GM23338 (cell line): ENCODE measurements at regions not wholly inside any gene's neighbourhood (a gene's known extent, or its start where the extent isn't known, plus 50 kb on each side); places are given as distances from the start of the nearest gene placed in this dataset.

Experiments used
- ATAC-seq: fragments of 200-7000 bp; cut with Tn5 transposase; 3 replicates; pipeline ENCODE4 v1.9.1; 2020
- DNase-seq: peaks from one replicate; pipeline ENCODE4 v3.0.0-alpha.2; 2015; ENCODE audit warnings: low spot score
- H2AFZ ChIP-seq: fragments of 200-600 bp; sonication (generic); 2 replicates; pipeline ENCODE4 v1.8.0; 2016; ENCODE audit warnings: antibody characterized with exemption, mild to moderate bottlenecking, moderate library complexity
- H3F3A ChIP-seq: fragments of 200-600 bp; sonication (generic); replicated peaks from 2 replicates; pipeline ENCODE4 v1.8.0; 2017; ENCODE audit warnings: antibody characterized with exemption, mixed run types, low read depth
- H3K27ac ChIP-seq: fragments of 200-600 bp; sonication (generic); 2 replicates; pipeline ENCODE4 v1.6.1; 2016; ENCODE audit warnings: low read depth
- H3K27me3 ChIP-seq: fragments of 200-600 bp; sonication (generic); 2 replicates; pipeline ENCODE4 v1.8.0; 2016; ENCODE audit warnings: mild to moderate bottlenecking, mixed run types, moderate library complexity; ENCODE audit not compliant: insufficient read depth
- H3K36me3 ChIP-seq: fragments of 200-600 bp; sonication (generic); 2 replicates; pipeline ENCODE4 v1.8.0; 2016; ENCODE audit warnings: mild to moderate bottlenecking; ENCODE audit not compliant: insufficient read depth
- H3K4me1 ChIP-seq: fragments of 200-600 bp; sonication (generic); 2 replicates; pipeline ENCODE4 v1.8.0; 2016; ENCODE audit warnings: mild to moderate bottlenecking, moderate library complexity; ENCODE audit not compliant: insufficient read depth
- H3K4me2 ChIP-seq: fragments of 200-600 bp; sonication (generic); 2 replicates; pipeline ENCODE4 v1.7.1; 2017; ENCODE audit warnings: mixed run types
- H3K4me3 ChIP-seq: fragments of 200-600 bp; sonication (generic); 2 replicates; pipeline ENCODE4 v1.6.1; 2016; ENCODE audit warnings: mixed run types
- H3K79me2 ChIP-seq: fragments of 200-600 bp; sonication (generic); replicated peaks from 2 replicates; pipeline ENCODE4 v1.8.0; 2017; ENCODE audit warnings: mild to moderate bottlenecking; ENCODE audit not compliant: insufficient read depth
- H3K9me2 ChIP-seq: fragments of 200-600 bp; sonication (generic); 2 replicates; pipeline ENCODE4 v1.8.0; 2017; ENCODE audit not compliant: insufficient read depth
- H4K20me1 ChIP-seq: fragments of 200-600 bp; sonication (generic); replicated peaks from 2 replicates; pipeline ENCODE4 v1.8.0; 2017; ENCODE audit warnings: mild to moderate bottlenecking; ENCODE audit not compliant: insufficient read depth
- H3K27ac Mint-ChIP-seq: 2 replicates; pipeline ENCODE4 v1.8.0; 2020; ENCODE audit warnings: inconsistent platforms, mild to moderate bottlenecking, moderate library complexity, mixed read lengths
- H3K27me3 Mint-ChIP-seq: 3 replicates; pipeline ENCODE4 v1.8.0; 2022; ENCODE audit warnings: low read depth, mild to moderate bottlenecking, moderate library complexity, mixed read lengths, inconsistent platforms; ENCODE audit not compliant: insufficient read depth, poor library complexity
- H3K36me3 Mint-ChIP-seq: 3 replicates; pipeline ENCODE4 v1.8.0; 2021; ENCODE audit warnings: low read depth, mild to moderate bottlenecking, inconsistent platforms, moderate library complexity, mixed read lengths
- H3K4me1 Mint-ChIP-seq: 3 replicates; pipeline ENCODE4 v1.8.0; 2020; ENCODE audit warnings: mild to moderate bottlenecking, inconsistent platforms, mixed read lengths
- H3K4me3 Mint-ChIP-seq: 3 replicates; pipeline ENCODE4 v1.8.0; 2021; ENCODE audit warnings: moderate library complexity, mild to moderate bottlenecking, inconsistent platforms, mixed read lengths
- H3K9me3 Mint-ChIP-seq: 3 replicates; pipeline ENCODE4 v1.8.0; 2020; ENCODE audit warnings: moderate library complexity, mild to moderate bottlenecking, inconsistent platforms, mixed read lengths
- EZH2 ChIP-seq: fragments of 200-600 bp; sonication (generic); IDR thresholded peaks from one replicate; pipeline ENCODE4 v1.8.0; 2017; ENCODE audit warnings: antibody characterized with exemption, mild to moderate bottlenecking, low read depth; ENCODE audit not compliant: unreplicated experiment
- JUNB ChIP-seq: IDR thresholded peaks from one replicate; pipeline ENCODE4 v1.6.1; 2016; ENCODE audit warnings: antibody characterized with exemption; ENCODE audit not compliant: unreplicated experiment
- POLR2AphosphoS5 ChIP-seq: IDR thresholded peaks from 2 replicates; pipeline ENCODE4 v1.6.1; 2016; ENCODE audit warnings: antibody characterized with exemption, low read depth
- STAT1 ChIP-seq: IDR thresholded peaks from one replicate; pipeline ENCODE4 v1.6.1; 2016; ENCODE audit warnings: antibody characterized with exemption; ENCODE audit not compliant: unreplicated experiment
- ZNF114 ChIP-seq: fragments of 250-450 bp; sonication (Bioruptor Pico); IDR thresholded peaks from 2 replicates; pipeline ENCODE4 v1.5.0; 2020; ENCODE audit warnings: mild to moderate bottlenecking, moderate library complexity
- TF ChIP-seq, protein P1 (sequence below): IDR thresholded peaks from one replicate; pipeline ENCODE4 v1.6.1; 2018; ENCODE audit warnings: antibody characterized with exemption; ENCODE audit not compliant: unreplicated experiment
- TF ChIP-seq, protein P2 (sequence below), 2 experiments: fragments of 200-600 bp in 1 of 2; sonication (generic) in 1 of 2; conservative IDR thresholded peaks; 2 replicates each; pipeline versions ENCODE4 v1.5.1 to v1.6.1; 2016 to 2017; ENCODE audit warnings: antibody characterized with exemption in 2 of 2, low read depth in 2 of 2, mild to moderate bottlenecking in 2 of 2, moderate library complexity in 1 of 2

DNA sequence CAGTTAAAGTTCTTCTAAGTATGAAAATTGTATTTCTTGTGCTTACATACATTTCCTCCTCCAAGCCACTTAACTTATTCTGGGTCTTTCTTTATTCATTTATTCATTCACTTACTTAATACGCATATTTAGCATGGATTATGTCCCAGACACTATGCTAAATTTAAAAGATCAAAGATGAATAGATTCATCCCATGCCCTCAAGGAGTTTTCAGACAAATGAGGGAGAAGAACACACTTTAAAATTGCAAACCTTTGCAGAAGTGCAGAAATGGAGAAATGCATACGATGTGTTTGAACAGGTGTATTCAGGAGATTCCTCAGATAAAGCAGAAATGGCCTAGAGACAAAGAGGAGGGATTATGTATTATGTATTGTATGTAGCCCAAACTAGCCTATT is 298.7 kb upstream of the SOX11 start:
- no peak overlapping the region for H3K27ac ChIP-seq
- H3F3A ChIP-seq: no peaks in the 10 kb centered on the region
- H3K79me2 ChIP-seq: no peaks in the 10 kb centered on the region
- H3K4me2 ChIP-seq: no peak overlapping the region
- TF ChIP-seq ZNF114 (CRISPR knock-in tag) (no peak), POLR2AphosphoS5 (no peak), EZH2 (no peak)
- DNase-seq (no peak), ATAC-seq (no peak)
- no peaks in the 10 kb centered on the region for H3K4me1 ChIP-seq
- no peak overlapping the region for H3K4me3 ChIP-seq
- Mint-ChIP-seq H3K36me3 (peaks cover 8% of the 10 kb centered on the region; the same call in 2 of the 3 replicates), H3K27ac (no peak overlapping the region), H3K4me1 (no peaks in the 10 kb centered on the region), H3K9me3 (peaks cover 79% of the 10 kb centered on the region), H3K27me3 (peaks cover 3% of the 10 kb centered on the region), H3K4me3 (no peak overlapping the region)
- no peaks in the 10 kb centered on the region for H4K20me1 ChIP-seq
- no peak overlapping the region for H2AFZ ChIP-seq
- H3K36me3 ChIP-seq: no peaks in the 10 kb centered on the region
- no peaks in the 10 kb centered on the region for H3K9me2 ChIP-seq
- H3K27me3 ChIP-seq: no peaks in the 10 kb centered on the region

DNA sequence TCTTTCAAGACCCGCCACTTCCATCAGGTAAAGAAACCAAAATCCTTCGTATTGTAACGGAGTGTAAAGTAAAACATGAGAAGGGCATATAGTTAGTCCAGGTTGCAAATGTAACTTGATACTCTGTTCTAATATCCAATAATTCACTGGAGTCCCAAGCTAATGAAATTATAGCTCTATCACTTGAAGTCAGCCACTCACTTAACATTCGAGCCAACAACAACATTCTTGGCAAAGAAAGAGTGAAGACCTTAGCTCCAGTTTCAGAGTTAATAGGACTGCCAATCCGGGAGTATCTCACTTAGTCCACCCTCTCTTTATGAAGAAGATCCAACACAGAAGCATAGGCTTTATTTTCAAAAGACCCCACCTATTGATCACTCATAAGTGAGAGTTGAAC is 298.0 kb upstream of the SOX11 start:
- Mint-ChIP-seq H3K9me3 (peaks cover 81% of the 10 kb centered on the region), H3K4me3 (no peak overlapping the region), H3K36me3 (peaks cover 4% of the 10 kb centered on the region; the same call in 2 of the 3 replicates), H3K4me1 (no peaks in the 10 kb centered on the region), H3K27me3 (peaks cover 3% of the 10 kb centered on the region), H3K27ac (no peak overlapping the region)
- Histone ChIP-seq H3K9me2 (no peaks in the 10 kb centered on the region), H3K36me3 (no peaks in the 10 kb centered on the region), H3K4me1 (no peaks in the 10 kb centered on the region), H2AFZ (no peak overlapping the region), H3F3A (no peaks in the 10 kb centered on the region), H3K27me3 (no peaks in the 10 kb centered on the region), H3K4me2 (no peak overlapping the region), H3K4me3 (no peak overlapping the region), H3K79me2 (no peaks in the 10 kb centered on the region), H3K27ac (no peak overlapping the region), H4K20me1 (no peaks in the 10 kb centered on the region)
- no peak for DNase-seq
- no peak for ATAC-seq
- TF ChIP-seq STAT1 (no peak), POLR2AphosphoS5 (no peak), EZH2 (no peak), JUNB (no peak), ZNF114 (CRISPR knock-in tag) (no peak)
- TF ChIP-seq, protein P1, sequence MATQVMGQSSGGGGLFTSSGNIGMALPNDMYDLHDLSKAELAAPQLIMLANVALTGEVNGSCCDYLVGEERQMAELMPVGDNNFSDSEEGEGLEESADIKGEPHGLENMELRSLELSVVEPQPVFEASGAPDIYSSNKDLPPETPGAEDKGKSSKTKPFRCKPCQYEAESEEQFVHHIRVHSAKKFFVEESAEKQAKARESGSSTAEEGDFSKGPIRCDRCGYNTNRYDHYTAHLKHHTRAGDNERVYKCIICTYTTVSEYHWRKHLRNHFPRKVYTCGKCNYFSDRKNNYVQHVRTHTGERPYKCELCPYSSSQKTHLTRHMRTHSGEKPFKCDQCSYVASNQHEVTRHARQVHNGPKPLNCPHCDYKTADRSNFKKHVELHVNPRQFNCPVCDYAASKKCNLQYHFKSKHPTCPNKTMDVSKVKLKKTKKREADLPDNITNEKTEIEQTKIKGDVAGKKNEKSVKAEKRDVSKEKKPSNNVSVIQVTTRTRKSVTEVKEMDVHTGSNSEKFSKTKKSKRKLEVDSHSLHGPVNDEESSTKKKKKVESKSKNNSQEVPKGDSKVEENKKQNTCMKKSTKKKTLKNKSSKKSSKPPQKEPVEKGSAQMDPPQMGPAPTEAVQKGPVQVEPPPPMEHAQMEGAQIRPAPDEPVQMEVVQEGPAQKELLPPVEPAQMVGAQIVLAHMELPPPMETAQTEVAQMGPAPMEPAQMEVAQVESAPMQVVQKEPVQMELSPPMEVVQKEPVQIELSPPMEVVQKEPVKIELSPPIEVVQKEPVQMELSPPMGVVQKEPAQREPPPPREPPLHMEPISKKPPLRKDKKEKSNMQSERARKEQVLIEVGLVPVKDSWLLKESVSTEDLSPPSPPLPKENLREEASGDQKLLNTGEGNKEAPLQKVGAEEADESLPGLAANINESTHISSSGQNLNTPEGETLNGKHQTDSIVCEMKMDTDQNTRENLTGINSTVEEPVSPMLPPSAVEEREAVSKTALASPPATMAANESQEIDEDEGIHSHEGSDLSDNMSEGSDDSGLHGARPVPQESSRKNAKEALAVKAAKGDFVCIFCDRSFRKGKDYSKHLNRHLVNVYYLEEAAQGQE: no peak
- TF ChIP-seq, protein P2, sequence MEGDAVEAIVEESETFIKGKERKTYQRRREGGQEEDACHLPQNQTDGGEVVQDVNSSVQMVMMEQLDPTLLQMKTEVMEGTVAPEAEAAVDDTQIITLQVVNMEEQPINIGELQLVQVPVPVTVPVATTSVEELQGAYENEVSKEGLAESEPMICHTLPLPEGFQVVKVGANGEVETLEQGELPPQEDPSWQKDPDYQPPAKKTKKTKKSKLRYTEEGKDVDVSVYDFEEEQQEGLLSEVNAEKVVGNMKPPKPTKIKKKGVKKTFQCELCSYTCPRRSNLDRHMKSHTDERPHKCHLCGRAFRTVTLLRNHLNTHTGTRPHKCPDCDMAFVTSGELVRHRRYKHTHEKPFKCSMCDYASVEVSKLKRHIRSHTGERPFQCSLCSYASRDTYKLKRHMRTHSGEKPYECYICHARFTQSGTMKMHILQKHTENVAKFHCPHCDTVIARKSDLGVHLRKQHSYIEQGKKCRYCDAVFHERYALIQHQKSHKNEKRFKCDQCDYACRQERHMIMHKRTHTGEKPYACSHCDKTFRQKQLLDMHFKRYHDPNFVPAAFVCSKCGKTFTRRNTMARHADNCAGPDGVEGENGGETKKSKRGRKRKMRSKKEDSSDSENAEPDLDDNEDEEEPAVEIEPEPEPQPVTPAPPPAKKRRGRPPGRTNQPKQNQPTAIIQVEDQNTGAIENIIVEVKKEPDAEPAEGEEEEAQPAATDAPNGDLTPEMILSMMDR (conservative IDR thresholded peaks at IDR 0.05; ENCODE audit: low read depth in 2 of 2): no peak
